ENCODE measurements at regions not wholly inside any gene's neighbourhood (a gene's known extent, or its start where the extent isn't known, plus 50 kb on each side); places are given as distances from the start of the nearest gene placed in this dataset.

GRCh38 chr5:10049858-10050455, 199.7 kb downstream of the ATPSCKMT start:
- TF ChIP-seq CTCF (IDR thresholded peaks at IDR 0.05; ENCODE audit: poor library complexity) = no peak
- TF ChIP-seq EZH2 (IDR thresholded peaks at IDR 0.05; ENCODE audit: borderline replicate concordance) = no peak
- TF ChIP-seq EZH2phosphoT487 (IDR thresholded peaks at IDR 0.05; ENCODE audit: low read depth, severe bottlenecking, unreplicated experiment) = no peak

Data from hepatocyte (in vitro differentiated cells).